ENCODE measurements at regions not wholly inside any gene's neighbourhood (a gene's known extent, or its start where the extent isn't known, plus 50 kb on each side); places are given as distances from the start of the nearest gene placed in this dataset.

DNA sequence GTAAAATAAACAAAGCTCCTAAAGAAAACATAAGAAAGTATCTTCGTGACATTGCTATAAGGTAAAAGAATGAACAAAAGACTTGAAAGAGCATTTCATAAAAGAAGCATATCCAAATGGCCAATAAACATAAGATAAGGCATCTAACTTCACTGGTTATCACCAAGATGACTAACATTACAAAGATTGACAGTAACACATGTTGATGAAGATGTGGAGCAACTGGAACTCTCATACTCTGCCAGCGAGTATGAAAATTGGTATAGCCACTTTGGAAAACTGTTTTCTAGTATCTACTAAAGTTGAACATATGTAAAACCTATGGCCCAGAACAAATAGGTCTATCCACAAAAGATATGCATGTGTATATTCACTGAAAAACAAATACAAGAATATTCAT lies 150.5 kb downstream of the SNX18 start:
- TF ChIP-seq, protein P1, sequence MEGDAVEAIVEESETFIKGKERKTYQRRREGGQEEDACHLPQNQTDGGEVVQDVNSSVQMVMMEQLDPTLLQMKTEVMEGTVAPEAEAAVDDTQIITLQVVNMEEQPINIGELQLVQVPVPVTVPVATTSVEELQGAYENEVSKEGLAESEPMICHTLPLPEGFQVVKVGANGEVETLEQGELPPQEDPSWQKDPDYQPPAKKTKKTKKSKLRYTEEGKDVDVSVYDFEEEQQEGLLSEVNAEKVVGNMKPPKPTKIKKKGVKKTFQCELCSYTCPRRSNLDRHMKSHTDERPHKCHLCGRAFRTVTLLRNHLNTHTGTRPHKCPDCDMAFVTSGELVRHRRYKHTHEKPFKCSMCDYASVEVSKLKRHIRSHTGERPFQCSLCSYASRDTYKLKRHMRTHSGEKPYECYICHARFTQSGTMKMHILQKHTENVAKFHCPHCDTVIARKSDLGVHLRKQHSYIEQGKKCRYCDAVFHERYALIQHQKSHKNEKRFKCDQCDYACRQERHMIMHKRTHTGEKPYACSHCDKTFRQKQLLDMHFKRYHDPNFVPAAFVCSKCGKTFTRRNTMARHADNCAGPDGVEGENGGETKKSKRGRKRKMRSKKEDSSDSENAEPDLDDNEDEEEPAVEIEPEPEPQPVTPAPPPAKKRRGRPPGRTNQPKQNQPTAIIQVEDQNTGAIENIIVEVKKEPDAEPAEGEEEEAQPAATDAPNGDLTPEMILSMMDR (conservative IDR thresholded peaks at IDR 0.05), result no peak
- no peak for TF ChIP-seq EZH2 (IDR thresholded peaks at IDR 0.05; ENCODE audit: low read depth)

All from PC-9 (cell line).